ENCODE measurements at regions not wholly inside any gene's neighbourhood (a gene's known extent, or its start where the extent isn't known, plus 50 kb on each side); places are given as distances from the start of the nearest gene placed in this dataset.
"Not testable (repeated sequence)": the region's sequence is repeated elsewhere in the genome, so short reads cannot be mapped to it uniquely, and the experiment has no call there.

DNA sequence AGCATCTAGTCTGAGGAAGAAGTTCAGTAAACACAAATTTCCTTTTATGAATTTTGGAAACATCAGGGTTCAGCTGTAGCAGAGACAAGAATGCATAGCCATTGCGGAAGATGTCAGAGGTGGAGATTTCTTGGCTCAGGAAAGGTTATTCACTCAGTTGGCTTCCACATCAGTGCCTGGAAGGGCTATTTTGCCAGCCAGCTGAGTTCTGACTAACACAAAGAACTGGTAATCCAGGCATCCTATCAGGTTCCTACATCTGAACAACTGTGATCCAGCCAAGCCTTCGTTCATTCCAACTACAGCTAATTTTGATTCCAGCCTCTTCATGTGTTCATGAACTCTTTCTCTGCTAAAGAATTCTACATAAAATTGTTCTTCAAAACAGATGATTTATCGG, 965.6 kb downstream of the XPNPEP1 start:
- TF ChIP-seq EP300 (IDR thresholded peaks at IDR 0.05) = no peak
- TF ChIP-seq POLR2AphosphoS5 (IDR thresholded peaks at IDR 0.05) = no peak
- TF ChIP-seq POLR2A (IDR thresholded peaks at IDR 0.05) = no peak
- TF ChIP-seq, protein P1, sequence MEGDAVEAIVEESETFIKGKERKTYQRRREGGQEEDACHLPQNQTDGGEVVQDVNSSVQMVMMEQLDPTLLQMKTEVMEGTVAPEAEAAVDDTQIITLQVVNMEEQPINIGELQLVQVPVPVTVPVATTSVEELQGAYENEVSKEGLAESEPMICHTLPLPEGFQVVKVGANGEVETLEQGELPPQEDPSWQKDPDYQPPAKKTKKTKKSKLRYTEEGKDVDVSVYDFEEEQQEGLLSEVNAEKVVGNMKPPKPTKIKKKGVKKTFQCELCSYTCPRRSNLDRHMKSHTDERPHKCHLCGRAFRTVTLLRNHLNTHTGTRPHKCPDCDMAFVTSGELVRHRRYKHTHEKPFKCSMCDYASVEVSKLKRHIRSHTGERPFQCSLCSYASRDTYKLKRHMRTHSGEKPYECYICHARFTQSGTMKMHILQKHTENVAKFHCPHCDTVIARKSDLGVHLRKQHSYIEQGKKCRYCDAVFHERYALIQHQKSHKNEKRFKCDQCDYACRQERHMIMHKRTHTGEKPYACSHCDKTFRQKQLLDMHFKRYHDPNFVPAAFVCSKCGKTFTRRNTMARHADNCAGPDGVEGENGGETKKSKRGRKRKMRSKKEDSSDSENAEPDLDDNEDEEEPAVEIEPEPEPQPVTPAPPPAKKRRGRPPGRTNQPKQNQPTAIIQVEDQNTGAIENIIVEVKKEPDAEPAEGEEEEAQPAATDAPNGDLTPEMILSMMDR (IDR thresholded peaks at IDR 0.05) = no peak
- Histone ChIP-seq H3K27me3 (no peaks in the 10 kb centered on the region), H3K36me3 (no peaks in the 10 kb centered on the region), H3K9me3 (no peaks in the 10 kb centered on the region), H3K4me1 (no peaks in the 10 kb centered on the region), H3K4me3 (no peak overlapping the region), H3K27ac (peak overlapping the region in 1 of 4 donors; percentile 15)
- no peak for ATAC-seq (ENCODE audit: low FRiP score in 2 of 2)
- 70 to 71% methylated on average over 3 of the region's 3 CpGs for whole genome bisulfite sequencing, 2 donors
- no peak for DNase-seq

DNA sequence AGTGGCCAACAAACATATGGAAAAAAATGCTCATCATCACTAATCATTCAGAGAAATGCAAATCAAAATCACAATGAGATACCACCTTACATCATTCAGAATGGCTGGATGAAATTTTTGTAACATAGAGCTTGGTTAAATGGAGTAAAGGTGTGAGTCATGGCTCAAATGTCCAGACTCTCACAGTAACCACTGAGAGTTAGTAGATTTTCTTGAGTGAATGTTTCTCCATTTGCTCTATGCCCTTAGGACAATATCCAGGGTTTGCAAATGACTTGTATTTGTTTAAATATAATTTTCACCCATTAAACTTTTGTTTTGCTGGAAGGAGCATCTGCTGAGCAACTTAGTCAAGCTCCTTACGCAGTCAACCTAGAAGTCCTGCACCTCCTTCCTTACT, 967.2 kb downstream of the XPNPEP1 start:
- 81 to 90% methylated on average over 1 of the region's 1 CpG for WGBS, 2 donors
- ATAC-seq (ENCODE audit: low FRiP score in 2 of 2) (no peak), DNase-seq (no peak)
- H3K27ac ChIP-seq = no peak overlapping the region
- no peaks in the 10 kb centered on the region for H3K4me1 ChIP-seq
- H3K4me3 ChIP-seq = no peak overlapping the region
- TF ChIP-seq, protein P1 (IDR thresholded peaks at IDR 0.05) = no peak
- no peak for TF ChIP-seq EP300 (IDR thresholded peaks at IDR 0.05)
- no peak for TF ChIP-seq POLR2AphosphoS5 (IDR thresholded peaks at IDR 0.05)
- no peak for TF ChIP-seq POLR2A (IDR thresholded peaks at IDR 0.05)
- no peaks in the 10 kb centered on the region for H3K27me3 ChIP-seq
- H3K36me3 ChIP-seq = no peaks in the 10 kb centered on the region
- H3K9me3 ChIP-seq = no peaks in the 10 kb centered on the region

GRCh38 chr10:108920029-108920428, 1003.3 kb downstream of the XPNPEP1 start:
- H3K4me1 ChIP-seq; H3K27me3 ChIP-seq; H3K27ac ChIP-seq; DNase-seq; H3K36me3 ChIP-seq; H3K4me3 ChIP-seq; ATAC-seq (ENCODE audit: low FRiP score in 2 of 2): not testable (repeated sequence)
- H3K9me3 ChIP-seq = peaks cover 0 to 16% (median 0%) of the 10 kb centered on the region in 4 donors

GRCh38 chr10:108913300-108913699, 1010.0 kb downstream of the XPNPEP1 start:
- H3K9me3 ChIP-seq = no peaks in the 10 kb centered on the region
- ATAC-seq (ENCODE audit: low FRiP score in 2 of 2) (no peak), DNase-seq (no peak)
- 49 to 74% methylated on average over 3 of the region's 3 CpGs for WGBS, 2 donors
- H3K27me3 ChIP-seq = peaks cover 0 to 3% (median 0%) of the 10 kb centered on the region in 4 donors
- no peak overlapping the region for H3K4me3 ChIP-seq
- no peak overlapping the region for H3K27ac ChIP-seq
- TF ChIP-seq POLR2AphosphoS5 (IDR thresholded peaks at IDR 0.05) = no peak
- TF ChIP-seq POLR2A (IDR thresholded peaks at IDR 0.05) = no peak
- TF ChIP-seq EP300 (IDR thresholded peaks at IDR 0.05) = no peak
- TF ChIP-seq, protein P1 (IDR thresholded peaks at IDR 0.05) = no peak
- H3K36me3 ChIP-seq = no peaks in the 10 kb centered on the region
- H3K4me1 ChIP-seq = peaks cover 0 to 11% (median 0%) of the 10 kb centered on the region in 4 donors

DNA sequence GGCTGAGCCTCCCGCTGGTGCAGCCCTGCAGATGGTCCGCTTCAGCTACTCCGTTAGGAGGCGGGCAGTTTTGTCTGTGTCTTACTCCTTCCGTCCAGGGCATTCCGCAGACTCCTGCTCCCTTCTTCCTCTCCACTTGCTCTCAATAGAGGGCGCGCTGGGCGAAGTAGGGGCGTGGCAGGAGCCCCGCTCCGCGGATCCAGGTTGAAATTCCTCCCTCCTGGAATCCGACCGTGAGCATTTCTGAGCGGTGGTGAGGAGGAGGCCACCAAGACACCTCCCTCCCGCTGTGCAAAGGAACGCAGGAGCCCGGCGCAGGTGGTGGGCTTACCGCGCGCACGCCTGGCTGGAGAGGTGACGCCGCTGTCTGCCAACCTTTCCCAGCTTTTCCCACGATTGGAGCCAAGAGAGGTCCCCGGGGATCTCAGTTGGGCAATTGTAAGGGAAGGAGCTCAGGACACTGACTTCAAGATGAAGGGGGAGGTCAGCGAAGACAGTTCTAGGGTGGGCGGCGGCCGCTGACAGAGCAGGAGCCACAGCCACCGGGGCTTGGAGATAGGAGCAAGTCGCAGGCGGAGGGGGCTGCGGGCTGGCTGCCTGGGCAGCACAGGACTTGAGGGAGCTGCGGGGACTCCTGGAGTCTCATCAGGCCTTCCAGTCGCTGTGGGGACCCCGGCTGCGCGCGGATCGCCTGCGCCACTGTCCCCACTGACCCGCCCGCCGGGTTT, 1011.3 kb downstream of the XPNPEP1 start:
- peak; percentile 78 to 82 for ATAC-seq (ENCODE audit: low FRiP score in 2 of 2)
- no peak overlapping the region for H3K27ac ChIP-seq
- H3K36me3 ChIP-seq = no peaks in the 10 kb centered on the region
- 3 to 5% methylated on average over 34 to 44 of the region's 47 CpGs for WGBS, 2 donors
- peaks cover 0 to 3% (median 0%) of the 10 kb centered on the region in 4 donors for H3K27me3 ChIP-seq
- H3K4me3 ChIP-seq = peak overlapping the region in 3 of 4 donors; percentile 25 to 46 (median 41)
- TF ChIP-seq, protein P1 (IDR thresholded peaks at IDR 0.05) = peak in 2 of 6 experiments; percentile 9 to 15
- TF ChIP-seq EP300 (IDR thresholded peaks at IDR 0.05) = no peak
- peak; percentile 32 to 80 for DNase-seq
- H3K9me3 ChIP-seq = no peaks in the 10 kb centered on the region
- H3K4me1 ChIP-seq = peaks cover 0 to 11% (median 0%) of the 10 kb centered on the region in 4 donors

Measured in upper lobe of left lung (tissue), 6 donors.